Heart left ventricle (tissue), 13 donors: ENCODE measurements at regions not wholly inside any gene's neighbourhood (a gene's known extent, or its start where the extent isn't known, plus 50 kb on each side); places are given as distances from the start of the nearest gene placed in this dataset.
"Not testable (repeated sequence)": the region's sequence is repeated elsewhere in the genome, so short reads cannot be mapped to it uniquely, and the experiment has no call there.

ENCODE experiments used
- CTCF ChIP-seq, 12 donors: fragments of 200-600 bp; sonication (generic) in 4 of 12; IDR thresholded peaks; one replicate each; pipeline versions ENCODE4 v1.5.0 to v1.8.0; 2018 to 2022; ENCODE audit warnings: antibody characterized with exemption in 12 of 12, mild to moderate bottlenecking in 5 of 12
- POLR2A ChIP-seq, 2 donors: fragments of 450-650 bp; IDR thresholded peaks; one replicate each; pipeline ENCODE4 v1.6.1; 2017; ENCODE audit warnings: antibody characterized with exemption in 2 of 2, mild to moderate bottlenecking in 2 of 2, moderate library complexity in 2 of 2
- donor health status: ischemic (EF 13 %, LVEDD 7.1; RV severe dilation, severe dysfunction).
- donor health status: DM: no; HTN: yes; CAD: no.
- donor health status: DM: no; HTN: no; CAD: no.
- donor health status: ischemic (EF 25% LVEDD 6.9; RV normal size, moderate dysfunction).
- donor health status: ischemic (EF 25% LVEDD 5.7; RV mildly dilated, moderate dysfunction).
- donor health status: ischemic (EF 35%, LVEDD 5.7; RV mildly dilated, moderate dysfunction).
- donor health status: nonischemic (EF 11% LVEDD 7.7; RV severe dilation, severe dysfunction).
- donor health status: DM: yes; HTN: yes; CAD: no.
- donor health status: PGD.
- donor health status: ischemic (EF 29% LVEDD 5.4; RV normal size, mild dysfunction).
- donor health status: nonischemic (EF 23%, LVEDD 6.1; RV moderate dilation, normal function).

- not testable (repeated sequence) for TF ChIP-seq CTCF, POLR2A (IDR thresholded peaks at IDR 0.05)
Observed at GRCh38 chr1:149418782-149419181, 56.1 kb upstream of the NBPF19 start.
